ENCODE measurements at regions not wholly inside any gene's neighbourhood (a gene's known extent, or its start where the extent isn't known, plus 50 kb on each side); places are given as distances from the start of the nearest gene placed in this dataset.
A peak's percentile ranks its signal among the peaks of the same experiment; 100 is the strongest.

DNA sequence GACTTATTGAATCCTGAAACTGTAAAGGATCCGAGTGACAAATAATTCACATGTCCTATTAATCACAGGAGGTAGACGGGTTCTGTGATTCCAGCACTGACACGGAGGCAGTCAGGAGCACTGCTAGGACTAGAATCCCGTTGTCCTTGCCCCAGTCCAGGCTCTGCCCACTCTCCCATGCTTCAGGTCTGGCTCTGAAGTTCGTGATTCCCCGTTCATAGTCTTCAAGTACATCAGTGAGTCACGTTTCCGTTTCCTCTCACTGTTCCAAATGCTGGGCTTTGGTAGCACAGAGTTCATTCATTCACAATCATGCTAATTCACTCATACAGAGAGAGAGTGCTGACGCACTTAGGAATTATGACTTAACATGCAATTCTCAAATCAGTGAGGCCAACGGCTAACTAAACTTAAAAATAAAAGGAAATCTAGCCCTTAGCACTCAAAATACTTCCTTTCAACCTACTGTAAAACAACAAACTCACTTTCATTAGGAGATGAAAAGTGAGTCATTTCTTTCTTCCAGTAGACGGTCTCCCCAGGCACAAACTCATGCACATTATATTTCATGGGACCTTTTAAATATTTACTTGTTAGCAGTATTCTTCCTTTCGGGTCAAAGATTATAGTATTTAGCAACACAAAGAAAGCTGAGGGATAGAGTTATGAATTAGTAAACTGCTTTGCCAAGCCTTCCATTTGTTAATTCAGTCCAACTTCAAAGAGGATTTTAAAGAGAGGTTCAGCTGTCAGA is 94.0 kb upstream of the NHSL1 start:
- Histone ChIP-seq H2AFZ (peak overlapping the region; percentile 83), H3K4me3 (peak overlapping the region; percentile 64), H3K9me3 (ENCODE audit: low read depth) (no peaks in the 10 kb centered on the region), H3F3A (ENCODE audit: insufficient read depth) (peaks cover 22% of the 10 kb centered on the region), H3K4me2 (ENCODE audit: unreplicated experiment) (peak overlapping the region; percentile 85), H3K36me3 (ENCODE audit: low read depth) (no peaks in the 10 kb centered on the region), H3K27ac (peak overlapping the region; percentile 84), H3K27me3 (replicated peaks; ENCODE audit: insufficient read depth) (no peaks in the 10 kb centered on the region), H4K20me1 (ENCODE audit: insufficient read depth) (no peaks in the 10 kb centered on the region), H3K9ac (peak overlapping the region; percentile 73), H3K9me2 (ENCODE audit: insufficient read depth) (no peaks in the 10 kb centered on the region), H3K79me2 (ENCODE audit: insufficient read depth) (no peaks in the 10 kb centered on the region), H3K4me1 (ENCODE audit: insufficient read depth) (peaks cover 19% of the 10 kb centered on the region)
- DNase-seq = peak; percentile 98
- TF ChIP-seq EZH2phosphoT487 (IDR thresholded peaks at IDR 0.05; ENCODE audit: insufficient read depth, low read depth) = 0 out of 2 replicates have a peak, but pooled peaks have one; percentile 68
- TF ChIP-seq EZH2 (IDR thresholded peaks at IDR 0.05; ENCODE audit: insufficient read depth, poor library complexity, severe bottlenecking) = no peak
- 0% methylated on average over 12 of the region's 12 CpGs for WGBS, 2 experiments (ENCODE audit: low coverage in 1 of 2, low lambda C conversion rate in 2 of 2, missing lambda C conversion rate in 2 of 2)
- in situ Hi-C loops (cut with MboI) = loop anchor here (10.0 kb wide), 1 partner anchor 158 kb away; no protein-coding TSS in a partner anchor

GRCh38 chr6:138593909-138594757 is 94.8 kb upstream of the NHSL1 start:
- Histone ChIP-seq H3K79me2 (ENCODE audit: insufficient read depth) (no peaks in the 10 kb centered on the region), H3K36me3 (ENCODE audit: low read depth) (no peaks in the 10 kb centered on the region), H3K9ac (peak overlapping the region; percentile 73), H3K4me2 (ENCODE audit: unreplicated experiment) (peak overlapping the region; percentile 85), H3K4me1 (ENCODE audit: insufficient read depth) (peaks cover 19% of the 10 kb centered on the region), H3K9me2 (ENCODE audit: insufficient read depth) (no peaks in the 10 kb centered on the region), H3K9me3 (ENCODE audit: low read depth) (no peaks in the 10 kb centered on the region), H3K27me3 (replicated peaks; ENCODE audit: insufficient read depth) (no peaks in the 10 kb centered on the region), H3K27ac (peak overlapping the region; percentile 84), H4K20me1 (ENCODE audit: insufficient read depth) (no peaks in the 10 kb centered on the region), H3F3A (ENCODE audit: insufficient read depth) (peaks cover 22% of the 10 kb centered on the region), H2AFZ (peak overlapping the region; percentile 83), H3K4me3 (peak overlapping the region; percentile 64)
- DNase-seq = no peak
- in situ Hi-C loops (cut with MboI) = loop anchor here (10.0 kb wide), 1 partner anchor 159 kb away; no protein-coding TSS in a partner anchor
- 80 to 81% methylated on average over 9 of the region's 9 CpGs for WGBS, 2 experiments (ENCODE audit: low coverage in 1 of 2, low lambda C conversion rate in 2 of 2, missing lambda C conversion rate in 2 of 2)
- TF ChIP-seq EZH2phosphoT487 (IDR thresholded peaks at IDR 0.05; ENCODE audit: insufficient read depth, low read depth) (no peak), EZH2 (IDR thresholded peaks at IDR 0.05; ENCODE audit: insufficient read depth, poor library complexity, severe bottlenecking) (no peak)

GRCh38 chr6:138594758-138595140 is 95.5 kb upstream of the NHSL1 start:
- H3K27me3 ChIP-seq (replicated peaks; ENCODE audit: insufficient read depth) = no peaks in the 10 kb centered on the region
- no peak for TF ChIP-seq EZH2 (IDR thresholded peaks at IDR 0.05; ENCODE audit: insufficient read depth, poor library complexity, severe bottlenecking)
- no peak for TF ChIP-seq EZH2phosphoT487 (IDR thresholded peaks at IDR 0.05; ENCODE audit: insufficient read depth, low read depth)
- no peak overlapping the region for H3K4me2 ChIP-seq (ENCODE audit: unreplicated experiment)
- H3K4me1 ChIP-seq (ENCODE audit: insufficient read depth) = peaks cover 19% of the 10 kb centered on the region
- peaks cover 22% of the 10 kb centered on the region for H3F3A ChIP-seq (ENCODE audit: insufficient read depth)
- in situ Hi-C loops (cut with MboI) = loop anchor here (5.0 to 10.0 kb wide), 2 partner anchors 160 to 168 kb away; no protein-coding TSS in a partner anchor
- no peak overlapping the region for H3K9ac ChIP-seq
- no peaks in the 10 kb centered on the region for H3K9me3 ChIP-seq (ENCODE audit: low read depth)
- no peak overlapping the region for H3K4me3 ChIP-seq
- DNase-seq = no peak
- no peaks in the 10 kb centered on the region for H3K36me3 ChIP-seq (ENCODE audit: low read depth)
- WGBS, 2 experiments (ENCODE audit: low coverage in 1 of 2, low lambda C conversion rate in 2 of 2, missing lambda C conversion rate in 2 of 2) = 97 to 98% methylated on average over 4 of the region's 4 CpGs
- no peaks in the 10 kb centered on the region for H3K9me2 ChIP-seq (ENCODE audit: insufficient read depth)
- no peak overlapping the region for H2AFZ ChIP-seq
- no peaks in the 10 kb centered on the region for H4K20me1 ChIP-seq (ENCODE audit: insufficient read depth)
- no peaks in the 10 kb centered on the region for H3K79me2 ChIP-seq (ENCODE audit: insufficient read depth)
- no peak overlapping the region for H3K27ac ChIP-seq

- no peaks in the 10 kb centered on the region for H3K79me2 ChIP-seq (ENCODE audit: insufficient read depth)
- no peaks in the 10 kb centered on the region for H4K20me1 ChIP-seq (ENCODE audit: insufficient read depth)
- H3K9me2 ChIP-seq (ENCODE audit: insufficient read depth) = no peaks in the 10 kb centered on the region
- no peaks in the 10 kb centered on the region for H3K9me3 ChIP-seq (ENCODE audit: low read depth)
- H3K27me3 ChIP-seq (replicated peaks; ENCODE audit: insufficient read depth) = no peaks in the 10 kb centered on the region
- peaks cover 32% of the 10 kb centered on the region for H3F3A ChIP-seq (ENCODE audit: insufficient read depth)
- in situ Hi-C loops (cut with MboI) = loop anchor here (5.0 to 10.0 kb wide), 2 partner anchors 161 to 166 kb away; no protein-coding TSS in a partner anchor
- peaks cover 30% of the 10 kb centered on the region for H3K4me1 ChIP-seq (ENCODE audit: insufficient read depth)
- no peak overlapping the region for H3K4me2 ChIP-seq (ENCODE audit: unreplicated experiment)
- no peaks in the 10 kb centered on the region for H3K36me3 ChIP-seq (ENCODE audit: low read depth)
- H3K4me3 ChIP-seq = no peak overlapping the region
- no peak overlapping the region for H2AFZ ChIP-seq
- no peak for TF ChIP-seq EZH2 (IDR thresholded peaks at IDR 0.05; ENCODE audit: insufficient read depth, poor library complexity, severe bottlenecking)
- TF ChIP-seq EZH2phosphoT487 (IDR thresholded peaks at IDR 0.05; ENCODE audit: insufficient read depth, low read depth) = no peak
- H3K9ac ChIP-seq = no peak overlapping the region
- DNase-seq = no peak
- no peak overlapping the region for H3K27ac ChIP-seq
- 78 to 80% methylated on average over 5 of the region's 5 CpGs for WGBS, 2 experiments (ENCODE audit: low coverage in 1 of 2, low lambda C conversion rate in 2 of 2, missing lambda C conversion rate in 2 of 2)
Observed at GRCh38 chr6:138596126-138596525, 96.8 kb upstream of the NHSL1 start.
